ENCODE measurements at regions not wholly inside any gene's neighbourhood (a gene's known extent, or its start where the extent isn't known, plus 50 kb on each side); places are given as distances from the start of the nearest gene placed in this dataset.

GRCh38 chr11:100631316-100631715 lies 55.8 kb upstream of the ARHGAP42 start:
- Histone ChIP-seq H3K27ac (ENCODE audit: low read depth, low read length) (no peak overlapping the region), H3K4me1 (ENCODE audit: insufficient read depth, low read length) (no peaks in the 10 kb centered on the region), H2AFZ (ENCODE audit: low read length) (no peak overlapping the region), H3K9me3 (ENCODE audit: low read depth, low read length) (no peaks in the 10 kb centered on the region), H4K20me1 (ENCODE audit: insufficient read depth, low read length) (no peaks in the 10 kb centered on the region), H3K36me3 (ENCODE audit: insufficient read depth, low read length) (no peaks in the 10 kb centered on the region), H3K4me3 (ENCODE audit: insufficient read depth, low read length) (no peak overlapping the region), H3K27me3 (ENCODE audit: insufficient read depth, low read length) (no peaks in the 10 kb centered on the region), H3K79me2 (ENCODE audit: insufficient read depth, low read length) (no peaks in the 10 kb centered on the region), H3K4me2 (ENCODE audit: insufficient read depth, low read length) (no peak overlapping the region)
- TF ChIP-seq, protein P1, sequence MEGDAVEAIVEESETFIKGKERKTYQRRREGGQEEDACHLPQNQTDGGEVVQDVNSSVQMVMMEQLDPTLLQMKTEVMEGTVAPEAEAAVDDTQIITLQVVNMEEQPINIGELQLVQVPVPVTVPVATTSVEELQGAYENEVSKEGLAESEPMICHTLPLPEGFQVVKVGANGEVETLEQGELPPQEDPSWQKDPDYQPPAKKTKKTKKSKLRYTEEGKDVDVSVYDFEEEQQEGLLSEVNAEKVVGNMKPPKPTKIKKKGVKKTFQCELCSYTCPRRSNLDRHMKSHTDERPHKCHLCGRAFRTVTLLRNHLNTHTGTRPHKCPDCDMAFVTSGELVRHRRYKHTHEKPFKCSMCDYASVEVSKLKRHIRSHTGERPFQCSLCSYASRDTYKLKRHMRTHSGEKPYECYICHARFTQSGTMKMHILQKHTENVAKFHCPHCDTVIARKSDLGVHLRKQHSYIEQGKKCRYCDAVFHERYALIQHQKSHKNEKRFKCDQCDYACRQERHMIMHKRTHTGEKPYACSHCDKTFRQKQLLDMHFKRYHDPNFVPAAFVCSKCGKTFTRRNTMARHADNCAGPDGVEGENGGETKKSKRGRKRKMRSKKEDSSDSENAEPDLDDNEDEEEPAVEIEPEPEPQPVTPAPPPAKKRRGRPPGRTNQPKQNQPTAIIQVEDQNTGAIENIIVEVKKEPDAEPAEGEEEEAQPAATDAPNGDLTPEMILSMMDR (IDR thresholded peaks at IDR 0.05; ENCODE audit: extremely low read depth, low read depth, low read length): no peak
- peak; percentile 15 for DNase-seq (ENCODE audit: insufficient read length, low spot score, missing footprints)

- peak overlapping the region; percentile 16 for H3K4me2 ChIP-seq (ENCODE audit: insufficient read depth, low read length)
- H2AFZ ChIP-seq (ENCODE audit: low read length): no peak overlapping the region
- H3K79me2 ChIP-seq (ENCODE audit: insufficient read depth, low read length): no peaks in the 10 kb centered on the region
- no peak overlapping the region for H3K27ac ChIP-seq (ENCODE audit: low read depth, low read length)
- H4K20me1 ChIP-seq (ENCODE audit: insufficient read depth, low read length): no peaks in the 10 kb centered on the region
- H3K27me3 ChIP-seq (ENCODE audit: insufficient read depth, low read length): no peaks in the 10 kb centered on the region
- H3K36me3 ChIP-seq (ENCODE audit: insufficient read depth, low read length): no peaks in the 10 kb centered on the region
- TF ChIP-seq, protein P1 (IDR thresholded peaks at IDR 0.05; ENCODE audit: extremely low read depth, low read depth, low read length): no peak
- H3K4me3 ChIP-seq (ENCODE audit: insufficient read depth, low read length): no peak overlapping the region
- no peaks in the 10 kb centered on the region for H3K4me1 ChIP-seq (ENCODE audit: insufficient read depth, low read length)
- H3K9me3 ChIP-seq (ENCODE audit: low read depth, low read length): no peaks in the 10 kb centered on the region
- DNase-seq (ENCODE audit: insufficient read length, low spot score, missing footprints): peak; percentile 4
Measured at GRCh38 chr11:100632941-100633452, 54.1 kb upstream of the ARHGAP42 start.

- Histone ChIP-seq H3K4me2 (ENCODE audit: insufficient read depth, low read length) (no peak overlapping the region), H3K36me3 (ENCODE audit: insufficient read depth, low read length) (no peaks in the 10 kb centered on the region), H3K27me3 (ENCODE audit: insufficient read depth, low read length) (no peaks in the 10 kb centered on the region), H2AFZ (ENCODE audit: low read length) (no peak overlapping the region), H3K4me1 (ENCODE audit: insufficient read depth, low read length) (no peaks in the 10 kb centered on the region), H4K20me1 (ENCODE audit: insufficient read depth, low read length) (no peaks in the 10 kb centered on the region), H3K27ac (ENCODE audit: low read depth, low read length) (no peak overlapping the region), H3K4me3 (ENCODE audit: insufficient read depth, low read length) (no peak overlapping the region), H3K9me3 (ENCODE audit: low read depth, low read length) (no peaks in the 10 kb centered on the region), H3K79me2 (ENCODE audit: insufficient read depth, low read length) (no peaks in the 10 kb centered on the region)
- TF ChIP-seq, protein P1 (IDR thresholded peaks at IDR 0.05; ENCODE audit: extremely low read depth, low read depth, low read length): no peak
- DNase-seq (ENCODE audit: insufficient read length, low spot score, missing footprints): no peak
Measured at GRCh38 chr11:100635194-100635593, 51.9 kb upstream of the ARHGAP42 start.

- H3K4me2 ChIP-seq (ENCODE audit: insufficient read depth, low read length): no peak overlapping the region
- H4K20me1 ChIP-seq (ENCODE audit: insufficient read depth, low read length): no peaks in the 10 kb centered on the region
- no peak overlapping the region for H3K4me3 ChIP-seq (ENCODE audit: insufficient read depth, low read length)
- H3K4me1 ChIP-seq (ENCODE audit: insufficient read depth, low read length): no peaks in the 10 kb centered on the region
- H3K27ac ChIP-seq (ENCODE audit: low read depth, low read length): no peak overlapping the region
- H2AFZ ChIP-seq (ENCODE audit: low read length): no peak overlapping the region
- TF ChIP-seq, protein P1 (IDR thresholded peaks at IDR 0.05; ENCODE audit: extremely low read depth, low read depth, low read length): no peak
- DNase-seq (ENCODE audit: insufficient read length, low spot score, missing footprints): no peak
- no peaks in the 10 kb centered on the region for H3K9me3 ChIP-seq (ENCODE audit: low read depth, low read length)
- H3K79me2 ChIP-seq (ENCODE audit: insufficient read depth, low read length): no peaks in the 10 kb centered on the region
- no peaks in the 10 kb centered on the region for H3K36me3 ChIP-seq (ENCODE audit: insufficient read depth, low read length)
- no peaks in the 10 kb centered on the region for H3K27me3 ChIP-seq (ENCODE audit: insufficient read depth, low read length)
Measured at GRCh38 chr11:100636536-100636935, 50.6 kb upstream of the ARHGAP42 start.
